GM12872 (cell line): ENCODE measurements at regions not wholly inside any gene's neighbourhood (a gene's known extent, or its start where the extent isn't known, plus 50 kb on each side); places are given as distances from the start of the nearest gene placed in this dataset.

ENCODE experiments used
- CTCF ChIP-seq: IDR thresholded peaks from 3 replicates; pipeline ENCODE4 v1.5.1; 2011; ENCODE audit warnings: low read depth, mild to moderate bottlenecking, low read length, moderate library complexity; ENCODE audit not compliant: insufficient read depth

- no peak for TF ChIP-seq CTCF
Measured at GRCh38 chr6:115396112-115396906, 664.4 kb downstream of the FRK start.

GRCh38 chr6:115393821-115394220 is 666.9 kb downstream of the FRK start:
- TF ChIP-seq CTCF = no peak

GRCh38 chr6:115370202-115370601 is 690.5 kb downstream of the FRK start:
- TF ChIP-seq CTCF = no peak

GRCh38 chr6:115365783-115366182 is 694.9 kb downstream of the FRK start:
- TF ChIP-seq CTCF = no peak

DNA sequence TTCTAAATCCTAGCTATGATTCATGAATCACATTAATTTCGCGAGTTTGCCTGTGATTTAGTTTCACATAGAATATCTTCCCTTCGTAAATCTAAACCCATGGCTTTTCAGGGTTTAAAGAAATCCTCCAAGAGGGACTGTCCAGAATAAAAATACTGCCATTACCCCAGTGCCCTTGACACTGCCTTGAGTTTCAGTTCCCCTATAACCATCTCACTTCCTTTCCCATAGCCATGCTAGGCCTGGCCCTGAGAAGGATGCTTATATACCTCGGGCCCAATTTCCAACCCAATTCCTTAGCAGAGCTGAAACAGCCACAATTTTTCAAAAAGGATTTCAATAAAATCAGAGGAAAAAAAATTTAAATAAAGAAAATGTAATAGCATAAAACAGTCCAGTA is 697.3 kb downstream of the FRK start:
- TF ChIP-seq CTCF = no peak

GRCh38 chr6:115362234-115362633 is 698.5 kb downstream of the FRK start:
- no peak for TF ChIP-seq CTCF

DNA sequence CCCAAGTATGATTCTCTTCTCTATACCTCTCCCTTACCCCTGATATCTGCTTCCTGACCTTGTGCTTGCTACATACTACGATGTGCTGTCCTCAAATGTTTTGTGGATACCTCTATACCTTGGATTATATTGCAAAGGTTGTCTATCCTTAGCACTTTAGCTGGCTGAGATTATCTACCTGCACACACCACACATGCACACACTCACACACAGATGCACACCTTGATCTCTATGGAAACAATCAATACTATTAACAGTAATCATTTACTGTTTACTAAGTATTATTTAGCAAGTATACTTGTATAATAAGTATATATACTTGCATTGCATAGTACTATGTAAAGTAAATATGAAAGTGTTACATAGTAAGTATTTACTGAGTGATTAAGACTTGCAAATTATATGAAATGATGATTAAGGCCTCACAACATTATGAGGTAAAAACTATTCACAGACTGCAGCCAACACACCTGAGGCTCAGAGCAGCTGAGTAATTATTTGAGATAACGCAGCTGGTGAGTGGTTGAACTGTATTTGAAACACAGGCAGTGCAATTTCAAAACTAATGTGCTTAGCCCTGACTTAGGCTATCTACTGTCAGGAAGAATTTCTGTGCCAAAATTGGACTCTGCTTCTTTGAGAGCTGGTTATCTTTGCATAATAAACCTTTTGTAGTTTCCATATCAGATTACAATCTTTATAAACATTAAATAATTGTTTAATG is 699.9 kb downstream of the FRK start:
- no peak for TF ChIP-seq CTCF
